ENCODE measurements at regions not wholly inside any gene's neighbourhood (a gene's known extent, or its start where the extent isn't known, plus 50 kb on each side); places are given as distances from the start of the nearest gene placed in this dataset.

GRCh38 chr3:159818997-159819500 lies 169.6 kb upstream of the IL12A start:
- no peak for DNase-seq (ENCODE audit: low spot score)
- intact Hi-C loops (cut with DNase I): no loop called here

DNA sequence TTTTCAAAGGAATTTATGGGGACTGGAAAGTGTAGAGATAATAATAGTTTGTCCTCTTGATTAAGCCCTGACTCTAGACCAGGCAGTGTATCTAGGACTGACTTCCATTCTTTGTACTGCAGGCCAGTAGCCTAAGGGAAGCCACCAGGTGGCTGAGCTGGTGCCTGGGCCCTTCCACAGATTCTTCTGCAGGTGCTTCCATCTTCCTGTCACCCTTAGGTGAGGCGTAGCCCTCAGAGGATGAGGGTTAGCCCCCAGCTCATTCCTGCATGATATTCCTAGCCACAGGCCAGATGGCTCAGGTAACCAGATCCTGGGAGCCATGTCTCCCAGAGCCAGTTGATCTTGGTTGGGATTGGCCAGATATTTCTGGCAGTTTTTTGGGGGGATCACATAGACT lies 169.0 kb upstream of the IL12A start:
- intact Hi-C loops (cut with DNase I): loop anchor here in 1 of 2 donors (10.0 kb wide), 1 partner anchor 175 kb away; no protein-coding TSS in a partner anchor
- DNase-seq (ENCODE audit: low spot score): no peak

- no peak for DNase-seq (ENCODE audit: low spot score)
- intact Hi-C loops (cut with DNase I): loop anchor here in 1 of 2 donors (10.0 kb wide), 1 partner anchor 174 kb away; no protein-coding TSS in a partner anchor
Measured at GRCh38 chr3:159821110-159821509, 167.5 kb upstream of the IL12A start.

- DNase-seq (ENCODE audit: low spot score): no peak
- intact Hi-C loops (cut with DNase I): loop anchor here in 1 of 2 donors (10.0 kb wide), 1 partner anchor 173 kb away; no protein-coding TSS in a partner anchor
Measured at GRCh38 chr3:159821736-159822135, 166.9 kb upstream of the IL12A start.

GRCh38 chr3:159823780-159824179 lies 164.9 kb upstream of the IL12A start:
- intact Hi-C loops (cut with DNase I): loop anchor here in 1 of 2 donors (10.0 kb wide), 1 partner anchor 171 kb away; no protein-coding TSS in a partner anchor
- DNase-seq (ENCODE audit: low spot score): no peak

GRCh38 chr3:159824333-159824732 lies 164.3 kb upstream of the IL12A start:
- no peak for DNase-seq (ENCODE audit: low spot score)
- intact Hi-C loops (cut with DNase I): loop anchor here in 1 of 2 donors (10.0 kb wide), 1 partner anchor 170 kb away; no protein-coding TSS in a partner anchor

GRCh38 chr3:159825216-159825854 lies 163.3 kb upstream of the IL12A start:
- intact Hi-C loops (cut with DNase I): loop anchor here in 1 of 2 donors (10.0 kb wide), 1 partner anchor 169 kb away; no protein-coding TSS in a partner anchor
- DNase-seq (ENCODE audit: low spot score): no peak

DNA sequence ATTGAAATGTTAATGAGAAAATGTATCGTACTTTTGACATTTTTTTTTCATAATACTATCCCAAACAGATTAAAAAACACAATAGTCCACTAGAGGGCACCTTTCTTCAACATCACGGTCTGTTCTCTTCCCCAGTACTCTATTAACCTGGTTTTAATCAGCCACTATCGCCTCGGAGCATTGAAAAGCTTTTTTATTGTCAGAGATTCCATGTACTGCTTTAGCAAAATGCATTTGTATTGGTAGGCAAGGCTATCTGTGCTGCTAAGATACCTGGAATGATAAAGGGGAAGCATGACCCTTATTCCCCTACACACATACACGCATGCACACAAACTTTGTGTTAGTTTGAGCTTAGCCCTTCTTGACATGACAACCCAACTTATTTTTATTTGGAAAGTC lies 160.1 kb upstream of the IL12A start:
- intact Hi-C loops (cut with DNase I): loop anchor here in 1 of 2 donors (10.0 kb wide), 1 partner anchor 166 kb away; no protein-coding TSS in a partner anchor
- no peak for DNase-seq (ENCODE audit: low spot score)

GRCh38 chr3:159829056-159829455 lies 159.6 kb upstream of the IL12A start:
- DNase-seq (ENCODE audit: low spot score): no peak
- intact Hi-C loops (cut with DNase I): loop anchor here in 1 of 2 donors (10.0 kb wide), 1 partner anchor 166 kb away; no protein-coding TSS in a partner anchor

DNA sequence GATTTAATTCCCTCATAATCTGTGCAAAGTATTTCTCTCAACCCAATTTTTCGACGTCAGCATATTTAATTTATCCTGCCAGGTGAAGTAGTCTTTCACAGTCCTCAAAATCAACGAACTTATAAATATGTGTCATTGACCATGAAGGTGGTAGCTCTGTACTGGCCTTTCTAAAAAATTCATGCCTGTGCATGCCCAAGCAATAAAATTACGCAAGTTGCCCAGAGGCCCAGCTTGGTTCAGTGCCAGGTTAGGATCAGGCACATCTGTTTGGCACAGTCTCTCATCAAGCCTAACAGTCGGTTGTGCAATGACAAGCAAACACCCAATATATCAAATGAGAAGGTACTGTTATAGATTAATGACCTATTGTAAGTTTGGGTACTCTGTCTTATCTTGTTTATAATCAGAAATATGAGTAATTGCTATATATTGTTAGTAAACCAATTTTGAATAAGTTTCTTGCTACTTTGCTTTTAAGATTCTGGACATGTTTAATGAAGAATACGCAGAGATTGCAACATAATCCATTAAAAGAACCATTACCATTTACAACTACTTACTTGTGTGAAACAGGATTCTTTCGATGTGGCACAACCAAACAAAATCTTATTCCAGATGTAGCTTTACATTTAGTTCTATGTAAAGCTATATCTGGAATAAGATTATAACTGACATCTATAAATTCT lies 159.0 kb upstream of the IL12A start:
- no peak for DNase-seq (ENCODE audit: low spot score)
- intact Hi-C loops (cut with DNase I): loop anchor here in 1 of 2 donors (10.0 kb wide), 1 partner anchor 165 kb away; no protein-coding TSS in a partner anchor

DNA sequence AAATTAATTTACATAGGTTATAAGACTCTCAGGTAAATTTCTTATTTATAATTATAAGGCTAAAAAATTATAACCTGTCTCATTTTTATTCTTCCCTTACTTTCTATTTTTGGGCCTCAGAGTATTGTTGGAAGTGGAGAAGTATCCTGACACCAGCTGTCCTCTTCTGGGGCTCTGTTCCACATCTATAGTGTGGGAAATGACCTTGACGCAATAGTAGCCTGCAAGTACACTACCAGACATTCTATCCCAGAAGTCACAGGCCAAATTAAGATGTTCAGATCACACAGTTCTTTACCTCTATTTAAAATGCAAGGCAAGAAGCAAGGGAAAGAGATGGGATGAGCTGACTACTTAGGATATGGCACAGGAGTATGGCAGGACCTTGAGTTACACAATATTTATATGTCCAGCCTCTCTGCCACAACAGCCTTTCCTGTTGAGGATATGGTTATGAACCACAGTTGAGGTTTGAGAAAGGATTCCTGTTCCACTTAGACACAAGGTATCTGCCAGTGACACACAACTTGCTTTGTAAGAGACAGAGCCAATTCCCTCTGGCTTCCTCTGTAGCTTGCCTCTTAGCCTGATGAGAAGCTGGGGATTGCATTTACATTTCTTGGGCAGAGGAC lies 158.0 kb upstream of the IL12A start:
- intact Hi-C loops (cut with DNase I): no loop called here
- DNase-seq (ENCODE audit: low spot score): no peak

GRCh38 chr3:159831466-159831865 lies 157.2 kb upstream of the IL12A start:
- no peak for DNase-seq (ENCODE audit: low spot score)
- intact Hi-C loops (cut with DNase I): no loop called here

- DNase-seq (ENCODE audit: low spot score): no peak
- intact Hi-C loops (cut with DNase I): no loop called here
Measured at GRCh38 chr3:159832024-159832423, 156.6 kb upstream of the IL12A start.

DNA sequence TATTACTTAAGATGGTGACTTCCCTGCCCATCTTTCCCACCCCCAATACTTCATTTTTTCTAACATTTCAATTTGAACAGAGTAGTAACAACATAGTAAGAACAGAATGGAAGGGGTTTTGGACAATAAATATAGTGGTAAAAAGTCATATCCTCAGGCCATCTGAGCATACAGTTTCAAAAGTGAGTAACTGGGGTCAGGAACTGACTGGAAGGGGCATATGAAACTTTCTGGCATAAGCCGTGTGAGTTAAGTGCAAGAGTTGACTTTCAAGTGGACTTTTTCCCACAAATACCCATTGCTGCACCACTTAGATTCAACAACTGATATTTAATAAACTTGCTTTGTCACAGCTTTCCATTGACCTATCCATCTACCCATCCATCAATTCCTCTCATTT lies 153.5 kb upstream of the IL12A start:
- DNase-seq (ENCODE audit: low spot score): no peak
- intact Hi-C loops (cut with DNase I): loop anchor here in 1 of 2 donors (5.0 kb wide), 1 partner anchor 167 kb away; no protein-coding TSS in a partner anchor

- DNase-seq (ENCODE audit: low spot score): no peak
- intact Hi-C loops (cut with DNase I): loop anchor here in 1 of 2 donors (5.0 kb wide), 1 partner anchor 165 kb away; no protein-coding TSS in a partner anchor
Measured at GRCh38 chr3:159837725-159838124, 150.9 kb upstream of the IL12A start.

DNA sequence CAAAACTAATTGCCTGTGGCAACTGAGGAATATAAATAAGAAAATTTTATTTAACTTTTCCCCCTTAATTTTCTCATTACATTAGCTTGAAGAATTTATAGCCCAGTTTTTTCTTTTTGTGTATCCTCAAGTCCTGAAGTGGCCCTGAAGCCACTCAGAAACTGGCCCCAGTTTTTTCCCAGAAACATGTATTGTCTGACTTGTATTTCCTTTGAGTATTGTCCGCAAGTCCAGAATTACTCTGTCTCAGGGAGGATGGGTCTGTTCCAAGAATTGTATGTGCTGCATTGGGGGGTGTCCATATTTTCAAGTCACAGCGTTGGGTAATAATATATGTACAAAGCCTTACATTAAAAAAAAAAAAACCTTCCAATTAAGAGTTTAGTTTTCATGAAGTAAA lies 149.7 kb upstream of the IL12A start:
- intact Hi-C loops (cut with DNase I): loop anchor here in 1 of 2 donors (5.0 kb wide), 1 partner anchor 163 kb away; no protein-coding TSS in a partner anchor

GRCh38 chr3:159839561-159840379 lies 148.9 kb upstream of the IL12A start, which contains the start of gene SCHIP1:
TSS of gene SCHIP1 (plus strand) at chr3:159839861.
- intact Hi-C loops (cut with DNase I): loop anchor here in 1 of 2 donors (5.0 kb wide), 1 partner anchor 163 kb away; no protein-coding TSS in a partner anchor
- peak; percentile 78 for DNase-seq (ENCODE audit: low spot score)

More for the DNA sequence above, 149.7 kb upstream of the IL12A start:
- no peak for DNase-seq (ENCODE audit: low spot score)

DNA sequence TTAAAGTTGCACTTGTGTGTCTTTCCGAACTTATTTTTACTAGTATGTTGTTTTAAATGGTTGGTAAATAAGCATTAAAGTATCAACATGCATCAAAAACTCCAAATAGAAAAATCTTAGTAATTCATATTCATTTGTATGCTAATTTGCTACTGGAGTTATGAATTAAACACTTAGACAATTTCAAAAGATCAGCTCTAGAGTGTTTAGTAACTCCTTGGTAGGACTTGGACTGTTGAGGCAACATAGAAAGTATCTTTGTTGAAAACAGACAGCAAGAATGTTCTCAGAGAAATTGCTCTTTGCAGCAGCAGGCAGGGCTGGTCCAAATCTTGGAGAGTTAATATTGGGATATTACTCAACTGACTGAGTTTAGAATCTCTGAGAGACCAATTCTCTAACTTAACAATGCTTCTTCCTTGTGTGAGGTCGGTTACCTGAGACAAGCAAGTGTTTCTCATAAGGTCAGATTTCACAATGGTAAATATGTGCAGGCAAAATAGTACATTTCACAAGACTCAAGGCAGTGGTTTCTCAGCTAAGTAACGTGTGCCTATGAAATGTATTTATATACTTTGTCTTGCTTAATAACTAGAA lies 147.8 kb upstream of the IL12A start:
- intact Hi-C loops (cut with DNase I): no loop called here
- no peak for DNase-seq (ENCODE audit: low spot score)
